BLaER1 (cell line): ENCODE measurements at regions not wholly inside any gene's neighbourhood (a gene's known extent, or its start where the extent isn't known, plus 50 kb on each side); places are given as distances from the start of the nearest gene placed in this dataset.

Experiments
- H3K27ac ChIP-seq: shearing (Covaris generic); formaldehyde crosslinking; 2 replicates; pipeline ENCODE4 v1.8.1; 2022
- H3K27me3 ChIP-seq: shearing (Covaris generic); formaldehyde crosslinking; 2 replicates; pipeline ENCODE4 v1.8.1; 2022
- H3K36me3 ChIP-seq: shearing (Covaris generic); formaldehyde crosslinking; 2 replicates; pipeline ENCODE4 v1.8.1; 2022
- H3K4me1 ChIP-seq: shearing (Covaris generic); formaldehyde crosslinking; 2 replicates; pipeline ENCODE4 v1.8.1; 2022
- H3K4me2 ChIP-seq: shearing (Covaris generic); formaldehyde crosslinking; 2 replicates; pipeline ENCODE4 v1.8.1; 2022
- H3K4me3 ChIP-seq: shearing (Covaris generic); formaldehyde crosslinking; 2 replicates; pipeline ENCODE4 v1.8.1; 2022
- H3K9ac ChIP-seq: shearing (Covaris generic); formaldehyde crosslinking; 2 replicates; pipeline ENCODE4 v1.8.1; 2022
- H3K9me3 ChIP-seq: shearing (Covaris generic); formaldehyde crosslinking; 2 replicates; pipeline ENCODE4 v1.8.1; 2022
- H4K20me1 ChIP-seq: shearing (Covaris generic); formaldehyde crosslinking; 2 replicates; pipeline ENCODE4 v1.8.1; 2022
- Cebpa-rat ChIP-seq: shearing (Covaris generic); IDR thresholded peaks from 2 replicates; pipeline ENCODE4 v1.8.1; 2022

- Histone ChIP-seq H3K4me1 (no peaks in the 10 kb centered on the region), H3K9me3 (no peaks in the 10 kb centered on the region), H4K20me1 (no peaks in the 10 kb centered on the region), H3K27me3 (no peaks in the 10 kb centered on the region), H3K27ac (no peak overlapping the region), H3K9ac (no peak overlapping the region), H3K4me3 (no peak overlapping the region), H3K36me3 (no peaks in the 10 kb centered on the region), H3K4me2 (no peak overlapping the region)
- no peak for TF ChIP-seq Cebpa-rat
These were observed 69.8 kb downstream of the CD83 start for GRCh38 chr6:14187406-14187805.

- H3K27me3 ChIP-seq = no peaks in the 10 kb centered on the region
- no peaks in the 10 kb centered on the region for H3K4me1 ChIP-seq
- no peak overlapping the region for H3K27ac ChIP-seq
- no peaks in the 10 kb centered on the region for H3K9me3 ChIP-seq
- TF ChIP-seq Cebpa-rat = no peak
- no peaks in the 10 kb centered on the region for H4K20me1 ChIP-seq
- no peaks in the 10 kb centered on the region for H3K36me3 ChIP-seq
- H3K4me3 ChIP-seq = no peak overlapping the region
- no peak overlapping the region for H3K9ac ChIP-seq
- no peak overlapping the region for H3K4me2 ChIP-seq
These were observed 71.5 kb downstream of the CD83 start for GRCh38 chr6:14189074-14189473.

GRCh38 chr6:14190191-14190928 is 72.8 kb downstream of the CD83 start:
- Histone ChIP-seq H3K36me3 (no peaks in the 10 kb centered on the region), H3K4me2 (no peak overlapping the region), H4K20me1 (no peaks in the 10 kb centered on the region), H3K27me3 (no peaks in the 10 kb centered on the region), H3K27ac (no peak overlapping the region), H3K9ac (no peak overlapping the region), H3K4me1 (no peaks in the 10 kb centered on the region), H3K9me3 (no peaks in the 10 kb centered on the region), H3K4me3 (no peak overlapping the region)
- TF ChIP-seq Cebpa-rat = no peak

GRCh38 chr6:14190929-14191224 is 73.3 kb downstream of the CD83 start:
- no peaks in the 10 kb centered on the region for H3K4me1 ChIP-seq

GRCh38 chr6:14191761-14192160 is 74.2 kb downstream of the CD83 start:
- TF ChIP-seq Cebpa-rat = no peak
- H3K27me3 ChIP-seq = no peaks in the 10 kb centered on the region

More at GRCh38 chr6:14190929-14191224, 73.3 kb downstream of the CD83 start:
- Histone ChIP-seq H3K4me2 (no peak overlapping the region), H3K27me3 (no peaks in the 10 kb centered on the region), H3K27ac (no peak overlapping the region), H3K9me3 (no peaks in the 10 kb centered on the region), H3K9ac (no peak overlapping the region), H4K20me1 (no peaks in the 10 kb centered on the region), H3K36me3 (no peaks in the 10 kb centered on the region), H3K4me3 (no peak overlapping the region)
- TF ChIP-seq Cebpa-rat = no peak

GRCh38 chr6:14192216-14192788 is 74.7 kb downstream of the CD83 start:
- Histone ChIP-seq H3K9me3 (no peaks in the 10 kb centered on the region), H3K4me1 (no peaks in the 10 kb centered on the region), H4K20me1 (no peaks in the 10 kb centered on the region), H3K4me3 (no peak overlapping the region), H3K9ac (no peak overlapping the region), H3K4me2 (no peak overlapping the region), H3K36me3 (no peaks in the 10 kb centered on the region), H3K27ac (no peak overlapping the region), H3K27me3 (no peaks in the 10 kb centered on the region)
- no peak for TF ChIP-seq Cebpa-rat

More at GRCh38 chr6:14191761-14192160, 74.2 kb downstream of the CD83 start:
- Histone ChIP-seq H3K36me3 (no peaks in the 10 kb centered on the region), H3K27ac (no peak overlapping the region), H3K9me3 (no peaks in the 10 kb centered on the region), H3K4me1 (no peaks in the 10 kb centered on the region), H4K20me1 (no peaks in the 10 kb centered on the region), H3K4me2 (no peak overlapping the region), H3K9ac (no peak overlapping the region), H3K4me3 (no peak overlapping the region)

- no peaks in the 10 kb centered on the region for H3K36me3 ChIP-seq
- no peak overlapping the region for H3K4me2 ChIP-seq
- no peak overlapping the region for H3K4me3 ChIP-seq
- no peak for TF ChIP-seq Cebpa-rat
- no peak overlapping the region for H3K27ac ChIP-seq
- no peaks in the 10 kb centered on the region for H3K4me1 ChIP-seq
- no peaks in the 10 kb centered on the region for H3K9me3 ChIP-seq
- H4K20me1 ChIP-seq = no peaks in the 10 kb centered on the region
- no peak overlapping the region for H3K9ac ChIP-seq
- no peaks in the 10 kb centered on the region for H3K27me3 ChIP-seq
These were observed 76.0 kb downstream of the CD83 start for GRCh38 chr6:14193524-14193923.

- no peak overlapping the region for H3K9ac ChIP-seq
- TF ChIP-seq Cebpa-rat = no peak
- H3K4me1 ChIP-seq = no peaks in the 10 kb centered on the region
- H3K9me3 ChIP-seq = peaks cover 3% of the 10 kb centered on the region; the same call in 1 of the 2 replicates
- H3K27me3 ChIP-seq = no peaks in the 10 kb centered on the region
- H3K4me2 ChIP-seq = no peak overlapping the region
- H3K36me3 ChIP-seq = no peaks in the 10 kb centered on the region
- H3K4me3 ChIP-seq = no peak overlapping the region
- no peaks in the 10 kb centered on the region for H4K20me1 ChIP-seq
- H3K27ac ChIP-seq = no peak overlapping the region
These were observed 76.9 kb downstream of the CD83 start for GRCh38 chr6:14194483-14194882.

- Histone ChIP-seq H3K27me3 (no peaks in the 10 kb centered on the region), H3K27ac (no peak overlapping the region), H3K9me3 (peaks cover 7% of the 10 kb centered on the region), H3K4me1 (no peaks in the 10 kb centered on the region), H3K36me3 (no peaks in the 10 kb centered on the region), H3K9ac (no peak overlapping the region), H3K4me2 (no peak overlapping the region), H3K4me3 (no peak overlapping the region), H4K20me1 (no peaks in the 10 kb centered on the region)
- no peak for TF ChIP-seq Cebpa-rat
These were observed 77.4 kb downstream of the CD83 start for GRCh38 chr6:14194976-14195375.

GRCh38 chr6:14196026-14196425 is 78.5 kb downstream of the CD83 start:
- Histone ChIP-seq H3K4me2 (no peak overlapping the region), H4K20me1 (no peaks in the 10 kb centered on the region), H3K9me3 (peaks cover 16% of the 10 kb centered on the region), H3K36me3 (no peaks in the 10 kb centered on the region), H3K27ac (no peak overlapping the region), H3K4me1 (no peaks in the 10 kb centered on the region), H3K9ac (no peak overlapping the region), H3K27me3 (no peaks in the 10 kb centered on the region), H3K4me3 (no peak overlapping the region)
- no peak for TF ChIP-seq Cebpa-rat
